ENCODE measurements at regions not wholly inside any gene's neighbourhood (a gene's known extent, or its start where the extent isn't known, plus 50 kb on each side); places are given as distances from the start of the nearest gene placed in this dataset.

GRCh38 chr2:221929259-221929658 lies 357.2 kb upstream of the EPHA4 start:
- Histone ChIP-seq H3K23me2 (ENCODE audit: low read depth, low read length) (no peaks in the 10 kb centered on the region), H4K91ac (replicated peaks; ENCODE audit: insufficient read length, low read length) (no peak overlapping the region), H3K4me3 (ENCODE audit: extremely low read depth in 1 of 4, insufficient read depth in 2 of 4, low read depth in 3 of 4, low read length in 4 of 4) (no peak overlapping the region), H3K79me2 (ENCODE audit: control insufficient read depth in 1 of 2, insufficient read depth in 2 of 2, low read length in 2 of 2) (no peaks in the 10 kb centered on the region), H3K79me1 (ENCODE audit: low read depth, low read length) (no peaks in the 10 kb centered on the region), H2BK20ac (ENCODE audit: low read length) (no peak overlapping the region), H2AFZ (ENCODE audit: low read length) (no peak overlapping the region), H2BK12ac (ENCODE audit: low read depth, low read length) (no peak overlapping the region), H3K36me3 (ENCODE audit: control insufficient read depth in 2 of 4, insufficient read depth in 4 of 4, low read length in 3 of 4) (no peaks in the 10 kb centered on the region; a peak in 1 of 8 replicates), H3K14ac (ENCODE audit: insufficient read length) (no peak overlapping the region), H4K8ac (ENCODE audit: extremely low read depth, insufficient read depth, low read length) (no peak overlapping the region), H4K20me1 (replicated peaks in 1 of 2; ENCODE audit: control insufficient read depth in 1 of 2, insufficient read depth in 2 of 2, low read length in 2 of 2) (no peaks in the 10 kb centered on the region), H3K23ac (ENCODE audit: insufficient read length) (no peak overlapping the region), H4K5ac (ENCODE audit: insufficient read length, low read depth, low read length) (no peak overlapping the region), H3K56ac (replicated peaks; ENCODE audit: insufficient read length, low read depth, low read length) (no peak overlapping the region), H3K9ac (replicated peaks in 1 of 4; ENCODE audit: extremely low read depth in 1 of 4, low read depth in 3 of 4, low read length in 3 of 4) (no peak overlapping the region), H2BK120ac (replicated peaks; ENCODE audit: low read depth, low read length) (no peak overlapping the region), H3K9me3 (ENCODE audit: insufficient read depth in 2 of 2, low read depth in 1 of 2, low read length in 1 of 2) (no peaks in the 10 kb centered on the region), H3K4me2 (ENCODE audit: insufficient read depth in 1 of 2, low read depth in 2 of 2, low read length in 2 of 2) (no peak overlapping the region), H2BK15ac (ENCODE audit: low read length) (no peak overlapping the region), H3K27ac (ENCODE audit: low read depth, low read length) (no peak overlapping the region), H2BK5ac (ENCODE audit: low read depth, low read length) (no peak overlapping the region), H2AK5ac (ENCODE audit: low read depth, low read length) (no peak overlapping the region), H3K4me1 (replicated peaks in 1 of 4; ENCODE audit: control insufficient read depth in 3 of 4, insufficient read depth in 4 of 4, low read length in 3 of 4) (peaks cover 0 to 3% (median 1%) of the 10 kb centered on the region in 4 experiments; a peak in 2 of 7 replicates), H3K18ac (ENCODE audit: extremely low read depth, low read length) (no peak overlapping the region), H3K4ac (replicated peaks; ENCODE audit: insufficient read length, low read depth, low read length) (no peak overlapping the region), H3K27me3 (replicated peaks in 1 of 4; ENCODE audit: control insufficient read depth in 3 of 4, extremely low read depth in 1 of 4, insufficient read depth in 3 of 4, low read length in 3 of 4) (no peaks in the 10 kb centered on the region)
- FAIRE-seq (no peak), DNase-seq (ENCODE audit: low read depth in 1 of 2, low spot score in 2 of 2) (no peak)
- ChIA-PET CTCF (ENCODE audit: partially characterized antibody) (interaction anchor here (1.1 kb wide), 1 partner anchor 9 kb away, joined by 3 read pairs; no protein-coding TSS in a partner anchor), POLR2A (ENCODE audit: partially characterized antibody) (no interaction called here)
- 79% methylated on average over 1 of the region's 1 CpG; no CpG with 5 or more reads in 1 of the 2 experiments for WGBS, 2 experiments (ENCODE audit: extremely low coverage in 1 of 2, insufficient coverage in 1 of 2, insufficient read length in 1 of 2, insufficient replicate concordance in 2 of 2, low coverage in 1 of 2, low lambda C conversion rate in 2 of 2, missing lambda C conversion rate in 1 of 2)
- TF ChIP-seq CHD2 (IDR thresholded peaks at IDR 0.05; ENCODE audit: low read length) (no peak), SIX5 (IDR thresholded peaks at IDR 0.05; ENCODE audit: low read depth, low read length) (no peak), CBX5 (IDR thresholded peaks at IDR 0.05; ENCODE audit: low read depth, low read length) (no peak), CBX8 (IDR thresholded peaks at IDR 0.05; ENCODE audit: borderline replicate concordance, low read depth, low read length) (no peak), FOSL1 (IDR thresholded peaks at IDR 0.05; ENCODE audit: insufficient read depth, low read depth, low read length) (no peak), CREB1 (IDR thresholded peaks at IDR 0.05) (no peak), TAF7 (optimal IDR thresholded peaks at IDR 0.05; ENCODE audit: borderline replicate concordance, low read depth, low read length) (no peak), SP1 (IDR thresholded peaks at IDR 0.05; ENCODE audit: low read depth, low read length) (no peak), SP4 (IDR thresholded peaks at IDR 0.05; ENCODE audit: low read length) (no peak), KDM5A (IDR thresholded peaks at IDR 0.05; ENCODE audit: low read length) (no peak), RAD21 (IDR thresholded peaks at IDR 0.05 in 1 of 2, conservative IDR thresholded peaks at IDR 0.05 in 1 of 2; ENCODE audit: low read depth in 2 of 2, low read length in 2 of 2) (no peak), RFX5 (IDR thresholded peaks at IDR 0.05; ENCODE audit: borderline replicate concordance, low read depth, low read length) (no peak)
- TF ChIP-seq, protein P1, sequence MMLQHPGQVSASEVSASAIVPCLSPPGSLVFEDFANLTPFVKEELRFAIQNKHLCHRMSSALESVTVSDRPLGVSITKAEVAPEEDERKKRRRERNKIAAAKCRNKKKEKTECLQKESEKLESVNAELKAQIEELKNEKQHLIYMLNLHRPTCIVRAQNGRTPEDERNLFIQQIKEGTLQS (IDR thresholded peaks at IDR 0.05; ENCODE audit: insufficient read depth, low read depth, low read length), result no peak
- TF ChIP-seq, protein P2, sequence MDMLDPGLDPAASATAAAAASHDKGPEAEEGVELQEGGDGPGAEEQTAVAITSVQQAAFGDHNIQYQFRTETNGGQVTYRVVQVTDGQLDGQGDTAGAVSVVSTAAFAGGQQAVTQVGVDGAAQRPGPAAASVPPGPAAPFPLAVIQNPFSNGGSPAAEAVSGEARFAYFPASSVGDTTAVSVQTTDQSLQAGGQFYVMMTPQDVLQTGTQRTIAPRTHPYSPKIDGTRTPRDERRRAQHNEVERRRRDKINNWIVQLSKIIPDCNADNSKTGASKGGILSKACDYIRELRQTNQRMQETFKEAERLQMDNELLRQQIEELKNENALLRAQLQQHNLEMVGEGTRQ (IDR thresholded peaks at IDR 0.05; ENCODE audit: low read length), result no peak

Data from H1 (cell line).